LNCAP (cell line): ENCODE measurements at regions not wholly inside any gene's neighbourhood (a gene's known extent, or its start where the extent isn't known, plus 50 kb on each side); places are given as distances from the start of the nearest gene placed in this dataset.

ENCODE experiments used
- CTCF ChIP-seq: fragments of 450-650 bp; IDR thresholded peaks from 2 replicates; pipeline ENCODE4 v1.5.1; 2017; ENCODE audit warnings: mild to moderate bottlenecking

DNA sequence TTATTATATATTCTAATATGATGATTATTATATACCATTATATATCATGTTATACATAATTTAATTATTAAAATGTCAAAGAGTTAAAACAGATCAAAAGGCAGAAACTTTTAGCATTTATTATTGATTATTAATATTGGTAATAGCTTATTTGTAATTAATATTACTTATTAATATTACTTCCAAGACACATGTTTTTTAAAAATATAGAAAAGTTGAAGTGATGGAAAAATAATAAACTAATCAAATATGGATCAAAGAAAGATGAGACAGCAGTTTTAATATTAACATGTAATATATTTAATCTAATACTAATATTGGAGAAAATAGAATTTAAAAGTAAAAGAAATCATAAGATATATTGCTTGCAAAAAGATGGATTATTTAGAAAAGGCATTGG, 154.6 kb upstream of the TAB2 start:
- no peak for TF ChIP-seq CTCF

DNA sequence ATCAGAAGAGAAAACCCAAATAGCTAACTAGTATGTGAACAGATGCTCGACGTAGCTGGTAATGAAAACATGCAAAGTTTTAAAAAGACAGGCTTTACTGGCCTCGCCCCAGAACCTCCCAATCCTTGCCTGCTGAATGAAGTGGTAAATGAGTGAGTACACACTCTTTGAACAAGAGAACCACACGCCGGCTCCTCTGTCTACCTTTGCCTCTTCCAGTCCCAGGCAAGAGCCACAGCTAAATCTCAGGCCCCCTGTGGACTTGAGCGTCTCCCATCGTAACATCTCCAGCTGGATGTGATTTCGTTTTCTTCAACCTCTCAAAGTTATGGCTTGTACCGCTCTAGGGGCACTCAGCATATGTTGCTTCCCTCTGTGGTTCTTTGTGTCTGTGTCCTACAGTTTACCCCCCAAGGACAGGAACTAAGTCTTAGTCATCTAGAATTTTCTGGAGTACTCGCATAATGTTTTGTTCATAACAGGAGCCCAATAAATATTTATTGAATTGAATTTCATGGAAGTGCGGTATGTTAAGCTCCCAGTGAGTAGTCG, 153.2 kb upstream of the TAB2 start:
- TF ChIP-seq CTCF: no peak

DNA sequence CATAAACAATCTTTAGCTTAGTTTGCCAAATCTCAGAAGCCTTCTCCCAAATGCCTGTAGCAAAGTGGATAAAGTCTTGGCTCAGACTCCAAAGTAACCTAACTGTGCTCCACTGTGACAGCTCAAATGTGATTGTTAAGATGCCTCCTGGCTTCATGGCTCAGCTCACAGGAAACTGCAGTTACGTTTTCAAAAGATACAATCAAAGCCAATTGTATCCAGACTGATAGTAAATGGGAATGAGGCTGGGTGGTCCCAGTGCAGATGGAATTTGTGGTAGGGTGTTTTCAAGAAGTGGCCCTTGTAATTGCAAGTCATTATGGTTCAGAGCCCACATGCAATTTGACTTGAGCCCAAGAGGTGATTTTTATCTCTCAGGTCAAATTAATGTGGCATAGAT, 151.2 kb upstream of the TAB2 start:
- no peak for TF ChIP-seq CTCF

GRCh38 chr6:149166747-149167146, 150.8 kb upstream of the TAB2 start:
- no peak for TF ChIP-seq CTCF

DNA sequence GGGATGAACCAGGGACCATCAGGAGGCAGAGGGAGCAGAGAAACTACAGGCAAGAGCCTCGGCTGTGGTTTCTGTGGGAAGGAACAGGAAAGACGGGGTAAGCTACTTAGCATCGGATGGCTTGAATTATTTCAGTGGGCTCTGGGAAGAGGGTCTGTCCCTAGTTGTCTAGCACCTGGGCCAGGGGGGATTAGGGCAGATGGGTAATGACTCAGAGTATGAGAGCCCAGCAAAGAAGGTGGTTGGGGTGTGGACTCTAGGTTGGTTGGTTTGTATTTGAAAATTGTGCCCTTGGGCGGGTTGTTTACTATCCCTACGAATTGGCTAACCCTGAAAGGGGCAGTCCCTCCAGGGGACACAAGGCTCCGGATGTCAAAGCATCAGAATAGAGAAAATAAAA, 148.5 kb upstream of the TAB2 start:
- no peak for TF ChIP-seq CTCF

DNA sequence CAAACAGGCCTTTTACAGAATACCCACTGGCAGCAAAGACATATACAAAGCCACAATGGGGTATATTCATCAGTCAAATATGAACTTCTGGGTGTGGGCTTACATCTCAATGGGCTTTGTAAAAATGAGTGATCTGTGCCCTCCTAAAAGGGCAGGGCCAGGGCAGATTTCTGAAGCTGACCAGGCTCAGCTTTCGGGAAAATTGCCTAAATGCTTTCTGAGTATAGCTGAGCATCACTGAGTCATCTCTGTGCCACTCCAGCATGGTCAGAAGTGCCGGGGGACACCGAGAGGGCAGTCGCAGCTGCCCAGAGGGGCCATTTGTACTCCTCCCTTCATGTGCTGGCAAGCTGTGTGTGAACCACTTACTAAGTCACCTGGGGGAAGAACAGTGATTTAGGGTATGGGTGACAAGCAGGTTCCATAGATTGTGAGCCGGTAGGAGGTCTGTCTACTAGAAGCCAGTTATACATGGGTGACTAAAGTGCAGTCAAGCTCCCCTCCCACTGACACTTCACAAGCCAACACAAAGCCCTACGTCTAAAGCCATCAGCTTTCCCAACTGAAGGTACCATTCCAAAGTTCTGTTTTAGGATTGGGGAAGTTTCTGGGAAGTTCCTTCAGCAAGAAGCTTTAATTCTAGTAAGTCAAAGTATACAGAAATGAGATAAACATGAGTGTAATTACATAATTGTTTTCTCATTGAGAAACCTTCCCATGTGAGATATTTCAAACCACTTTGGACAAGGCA, 147.6 kb upstream of the TAB2 start:
- no peak for TF ChIP-seq CTCF

- no peak for TF ChIP-seq CTCF
Observed at GRCh38 chr6:149170564-149171452, 146.7 kb upstream of the TAB2 start.
